ENCODE measurements at regions not wholly inside any gene's neighbourhood (a gene's known extent, or its start where the extent isn't known, plus 50 kb on each side); places are given as distances from the start of the nearest gene placed in this dataset.

GRCh38 chr11:133669371-133670053 is 137.2 kb upstream of the OPCML start:
- no peak for TF ChIP-seq CTCF (IDR thresholded peaks at IDR 0.05)
- TF ChIP-seq REST (IDR thresholded peaks at IDR 0.05; ENCODE audit: insufficient read depth in 1 of 2, low read depth in 2 of 2, low read length in 1 of 2), result no peak
- TF ChIP-seq SIN3A (IDR thresholded peaks at IDR 0.05; ENCODE audit: borderline replicate concordance, insufficient read depth, low read depth, low read length), result no peak
- no peak for TF ChIP-seq POLR2AphosphoS5 (IDR thresholded peaks at IDR 0.05; ENCODE audit: low read depth, low read length)
- no peak for TF ChIP-seq TCF7L2 (IDR thresholded peaks at IDR 0.05; ENCODE audit: low read depth, low read length)

All from Panc1 (cell line).